ENCODE measurements at regions not wholly inside any gene's neighbourhood (a gene's known extent, or its start where the extent isn't known, plus 50 kb on each side); places are given as distances from the start of the nearest gene placed in this dataset.

DNA sequence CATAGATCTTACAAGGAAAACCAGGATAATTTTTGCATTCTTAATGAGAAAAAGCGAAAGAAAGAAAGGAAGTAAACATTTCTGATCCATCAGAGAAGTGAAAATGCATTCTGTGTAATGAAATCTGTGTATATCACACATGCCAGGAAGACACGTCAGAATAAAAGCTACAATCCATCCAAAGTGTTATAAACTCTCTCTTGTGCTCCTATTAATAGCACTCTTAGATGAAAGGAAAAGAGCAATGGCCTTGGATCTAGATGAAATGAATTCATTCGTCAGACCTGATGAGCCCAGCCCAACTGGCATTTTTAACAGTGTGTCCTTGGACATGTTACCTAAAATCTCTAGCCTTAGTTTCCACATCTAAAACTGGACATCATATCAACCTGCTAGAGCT lies 885.5 kb downstream of the CDH11 start:
- TF ChIP-seq CTCF (IDR thresholded peaks at IDR 0.05; ENCODE audit: low read length) (no peak), EZH2 (optimal IDR thresholded peaks at IDR 0.05; ENCODE audit: low read depth, low read length) (no peak)
